ENCODE measurements at regions not wholly inside any gene's neighbourhood (a gene's known extent, or its start where the extent isn't known, plus 50 kb on each side); places are given as distances from the start of the nearest gene placed in this dataset.

GRCh38 chr5:10860196-10860543, 99.1 kb upstream of the DAP start:
- intact Hi-C loops (cut with DNase I), result no loop called here
- no peak overlapping the region for H3K27ac ChIP-seq
- no peaks in the 10 kb centered on the region for H3K36me3 ChIP-seq
- no peaks in the 10 kb centered on the region for H3K4me1 ChIP-seq
- no peaks in the 10 kb centered on the region for H3K27me3 ChIP-seq
- DNase-seq (ENCODE audit: low spot score in 2 of 2), result no peak
- no peak for TF ChIP-seq CTCF (IDR thresholded peaks at IDR 0.05)
- no peaks in the 10 kb centered on the region for H3K9me3 ChIP-seq
- no peak overlapping the region for H3K4me3 ChIP-seq

GRCh38 chr5:10859393-10860195, 98.6 kb upstream of the DAP start:
- intact Hi-C loops (cut with DNase I), result no loop called here
- H3K4me1 ChIP-seq, result no peaks in the 10 kb centered on the region
- no peak overlapping the region for H3K4me3 ChIP-seq
- H3K27me3 ChIP-seq, result no peaks in the 10 kb centered on the region
- no peaks in the 10 kb centered on the region for H3K9me3 ChIP-seq
- no peak for TF ChIP-seq CTCF (IDR thresholded peaks at IDR 0.05)
- no peak for DNase-seq (ENCODE audit: low spot score in 2 of 2)
- no peak overlapping the region for H3K27ac ChIP-seq
- H3K36me3 ChIP-seq, result no peaks in the 10 kb centered on the region

- Histone ChIP-seq H3K4me3 (no peak overlapping the region), H3K4me1 (no peaks in the 10 kb centered on the region), H3K36me3 (no peaks in the 10 kb centered on the region), H3K9me3 (no peaks in the 10 kb centered on the region), H3K27me3 (no peaks in the 10 kb centered on the region), H3K27ac (no peak overlapping the region)
- intact Hi-C loops (cut with DNase I), result no loop called here
- no peak for TF ChIP-seq CTCF (IDR thresholded peaks at IDR 0.05)
- DNase-seq (ENCODE audit: low spot score in 2 of 2), result no peak
Measured at GRCh38 chr5:10858945-10859344, 97.9 kb upstream of the DAP start.

GRCh38 chr5:10858307-10858706, 97.3 kb upstream of the DAP start:
- DNase-seq (ENCODE audit: low spot score in 2 of 2), result no peak
- intact Hi-C loops (cut with DNase I), result no loop called here

GRCh38 chr5:10857338-10857733, 96.3 kb upstream of the DAP start:
- Histone ChIP-seq H3K4me3 (no peak overlapping the region), H3K27ac (no peak overlapping the region), H3K9me3 (no peaks in the 10 kb centered on the region), H3K27me3 (no peaks in the 10 kb centered on the region), H3K36me3 (no peaks in the 10 kb centered on the region), H3K4me1 (no peaks in the 10 kb centered on the region)
- DNase-seq (ENCODE audit: low spot score in 2 of 2), result no peak
- no peak for TF ChIP-seq CTCF (IDR thresholded peaks at IDR 0.05)
- intact Hi-C loops (cut with DNase I), result no loop called here

More at GRCh38 chr5:10858307-10858706, 97.3 kb upstream of the DAP start:
- Histone ChIP-seq H3K4me1 (no peaks in the 10 kb centered on the region), H3K36me3 (no peaks in the 10 kb centered on the region), H3K9me3 (no peaks in the 10 kb centered on the region), H3K27ac (no peak overlapping the region), H3K4me3 (no peak overlapping the region), H3K27me3 (no peaks in the 10 kb centered on the region)
- no peak for TF ChIP-seq CTCF (IDR thresholded peaks at IDR 0.05)
